IPS-18a (cell line): ENCODE measurements at regions not wholly inside any gene's neighbourhood (a gene's known extent, or its start where the extent isn't known, plus 50 kb on each side); places are given as distances from the start of the nearest gene placed in this dataset.

Experiments used
- H3K27ac ChIP-seq: one replicate; pipeline ENCODE4 v1.5.1; 2013; ENCODE audit warnings: low read length
- H3K27me3 ChIP-seq: one replicate; pipeline ENCODE4 v1.6.1; 2013; ENCODE audit warnings: mild to moderate bottlenecking, low read length; ENCODE audit not compliant: control insufficient read depth, insufficient read depth
- H3K36me3 ChIP-seq: one replicate; pipeline ENCODE4 v1.6.1; 2013; ENCODE audit warnings: low read depth, low read length; ENCODE audit not compliant: control insufficient read depth
- H3K4me1 ChIP-seq: one replicate; pipeline ENCODE4 v1.6.1; 2013; ENCODE audit warnings: low read depth, low read length; ENCODE audit not compliant: control insufficient read depth
- H3K4me3 ChIP-seq: one replicate; pipeline ENCODE4 v1.5.1; 2013; ENCODE audit warnings: low read length
- H3K9ac ChIP-seq: one replicate; pipeline ENCODE4 v1.6.1; 2013; ENCODE audit warnings: mild to moderate bottlenecking, low read length, moderate library complexity
- H3K9me3 ChIP-seq: one replicate; pipeline ENCODE4 v1.6.1; 2013; ENCODE audit warnings: low read depth, low read length; ENCODE audit not compliant: control insufficient read depth

- Histone ChIP-seq H3K27ac (no peak overlapping the region), H3K27me3 (no peaks in the 10 kb centered on the region), H3K9ac (no peak overlapping the region), H3K36me3 (no peaks in the 10 kb centered on the region), H3K4me1 (no peaks in the 10 kb centered on the region), H3K9me3 (no peaks in the 10 kb centered on the region), H3K4me3 (no peak overlapping the region)
Observed at GRCh38 chr2:204357286-204357685, 188.0 kb upstream of the PARD3B start.

- H3K27me3 ChIP-seq = no peaks in the 10 kb centered on the region
- no peaks in the 10 kb centered on the region for H3K9me3 ChIP-seq
- H3K4me1 ChIP-seq = no peaks in the 10 kb centered on the region
- no peak overlapping the region for H3K4me3 ChIP-seq
- H3K27ac ChIP-seq = no peak overlapping the region
- no peak overlapping the region for H3K9ac ChIP-seq
- H3K36me3 ChIP-seq = no peaks in the 10 kb centered on the region
Observed at GRCh38 chr2:204359076-204359475, 186.2 kb upstream of the PARD3B start.

GRCh38 chr2:204360218-204361007 is 184.9 kb upstream of the PARD3B start:
- Histone ChIP-seq H3K9me3 (no peaks in the 10 kb centered on the region), H3K4me1 (no peaks in the 10 kb centered on the region), H3K9ac (no peak overlapping the region), H3K4me3 (no peak overlapping the region), H3K27me3 (no peaks in the 10 kb centered on the region), H3K36me3 (no peaks in the 10 kb centered on the region), H3K27ac (no peak overlapping the region)

- Histone ChIP-seq H3K9me3 (no peaks in the 10 kb centered on the region), H3K9ac (no peak overlapping the region), H3K4me1 (no peaks in the 10 kb centered on the region), H3K27ac (no peak overlapping the region), H3K27me3 (no peaks in the 10 kb centered on the region), H3K4me3 (no peak overlapping the region), H3K36me3 (no peaks in the 10 kb centered on the region)
Observed at GRCh38 chr2:204361738-204362137, 183.5 kb upstream of the PARD3B start.

- Histone ChIP-seq H3K9me3 (no peaks in the 10 kb centered on the region), H3K27me3 (no peaks in the 10 kb centered on the region), H3K9ac (no peak overlapping the region), H3K27ac (no peak overlapping the region), H3K36me3 (no peaks in the 10 kb centered on the region), H3K4me1 (no peaks in the 10 kb centered on the region), H3K4me3 (no peak overlapping the region)
Observed at GRCh38 chr2:204362581-204362980, 182.7 kb upstream of the PARD3B start.

GRCh38 chr2:204363513-204363912 is 181.8 kb upstream of the PARD3B start:
- Histone ChIP-seq H3K4me1 (no peaks in the 10 kb centered on the region), H3K4me3 (no peak overlapping the region), H3K9ac (no peak overlapping the region), H3K9me3 (no peaks in the 10 kb centered on the region), H3K36me3 (no peaks in the 10 kb centered on the region), H3K27me3 (no peaks in the 10 kb centered on the region), H3K27ac (no peak overlapping the region)

- H3K27ac ChIP-seq = no peak overlapping the region
- H3K9ac ChIP-seq = no peak overlapping the region
- no peaks in the 10 kb centered on the region for H3K36me3 ChIP-seq
- H3K27me3 ChIP-seq = no peaks in the 10 kb centered on the region
- peaks cover 9% of the 10 kb centered on the region for H3K4me1 ChIP-seq
- no peaks in the 10 kb centered on the region for H3K9me3 ChIP-seq
- H3K4me3 ChIP-seq = no peak overlapping the region
Observed at GRCh38 chr2:204364860-204365535, 180.3 kb upstream of the PARD3B start.

- Histone ChIP-seq H3K4me1 (peaks cover 13% of the 10 kb centered on the region), H3K27ac (no peak overlapping the region), H3K9ac (no peak overlapping the region), H3K9me3 (no peaks in the 10 kb centered on the region), H3K27me3 (no peaks in the 10 kb centered on the region), H3K4me3 (no peak overlapping the region), H3K36me3 (no peaks in the 10 kb centered on the region)
Observed at GRCh38 chr2:204365811-204366210, 179.5 kb upstream of the PARD3B start.

- Histone ChIP-seq H3K9me3 (no peaks in the 10 kb centered on the region), H3K9ac (no peak overlapping the region), H3K4me1 (peaks cover 13% of the 10 kb centered on the region), H3K27me3 (no peaks in the 10 kb centered on the region), H3K4me3 (no peak overlapping the region), H3K36me3 (no peaks in the 10 kb centered on the region), H3K27ac (no peak overlapping the region)
Observed at GRCh38 chr2:204367466-204367865, 177.8 kb upstream of the PARD3B start.

- no peak overlapping the region for H3K27ac ChIP-seq
- no peaks in the 10 kb centered on the region for H3K27me3 ChIP-seq
- no peak overlapping the region for H3K9ac ChIP-seq
- no peaks in the 10 kb centered on the region for H3K36me3 ChIP-seq
- H3K9me3 ChIP-seq = no peaks in the 10 kb centered on the region
- peaks cover 13% of the 10 kb centered on the region for H3K4me1 ChIP-seq
- H3K4me3 ChIP-seq = no peak overlapping the region
Observed at GRCh38 chr2:204370172-204370718, 175.0 kb upstream of the PARD3B start.

- H3K9ac ChIP-seq = no peak overlapping the region
- peaks cover 13% of the 10 kb centered on the region for H3K4me1 ChIP-seq
- no peak overlapping the region for H3K27ac ChIP-seq
- H3K27me3 ChIP-seq = no peaks in the 10 kb centered on the region
- H3K4me3 ChIP-seq = no peak overlapping the region
- H3K9me3 ChIP-seq = no peaks in the 10 kb centered on the region
- H3K36me3 ChIP-seq = no peaks in the 10 kb centered on the region
Observed at GRCh38 chr2:204373942-204374341, 171.3 kb upstream of the PARD3B start.
